H9 (cell line): ENCODE measurements at regions not wholly inside any gene's neighbourhood (a gene's known extent, or its start where the extent isn't known, plus 50 kb on each side); places are given as distances from the start of the nearest gene placed in this dataset.

Experiments
- DNase-seq: peaks from one replicate; pipeline ENCODE4 v3.0.0-alpha.2; 2017
- H2AFZ ChIP-seq: one replicate; pipeline ENCODE4 v1.6.1; 2013; ENCODE audit warnings: mild to moderate bottlenecking, low read length, control low read depth, moderate library complexity
- H2AK5ac ChIP-seq: 2 replicates; pipeline ENCODE4 v1.6.1; 2013; ENCODE audit warnings: low read length, control low read depth, mixed read lengths; ENCODE audit not compliant: insufficient read length
- H2BK120ac ChIP-seq: one replicate; pipeline ENCODE4 v1.6.1; 2013; ENCODE audit warnings: low read depth, mild to moderate bottlenecking, low read length, control low read depth, inconsistent platforms; ENCODE audit not compliant: poor library complexity, severe bottlenecking
- H2BK12ac ChIP-seq: 2 replicates; pipeline ENCODE4 v1.6.1; 2013; ENCODE audit warnings: low read length, control low read depth, mixed read lengths, low read depth; ENCODE audit not compliant: insufficient read length
- H2BK15ac ChIP-seq: 2 replicates; pipeline ENCODE4 v1.6.1; 2013; ENCODE audit warnings: low read depth, low read length, control low read depth
- H2BK20ac ChIP-seq: one replicate; pipeline ENCODE4 v1.6.1; 2013; ENCODE audit warnings: low read depth, mild to moderate bottlenecking, low read length, control low read depth, inconsistent platforms; ENCODE audit not compliant: poor library complexity, severe bottlenecking
- H2BK5ac ChIP-seq: 2 replicates; pipeline ENCODE4 v1.6.1; 2013; ENCODE audit warnings: low read length, control low read depth, mixed read lengths; ENCODE audit not compliant: insufficient read length
- H3K14ac ChIP-seq: 2 replicates; pipeline ENCODE4 v1.6.1; 2013; ENCODE audit warnings: low read length, control low read depth; ENCODE audit not compliant: insufficient read depth
- H3K18ac ChIP-seq: 2 replicates; pipeline ENCODE4 v1.6.1; 2013; ENCODE audit warnings: low read depth, mild to moderate bottlenecking, mixed read lengths, low read length, control low read depth; ENCODE audit not compliant: insufficient read length
- H3K23ac ChIP-seq: 2 replicates; pipeline ENCODE4 v1.6.1; 2013; ENCODE audit warnings: low read length, control low read depth, mixed read lengths, low read depth; ENCODE audit not compliant: insufficient read length
- H3K23me2 ChIP-seq: 2 replicates; pipeline ENCODE4 v1.6.1; 2013; ENCODE audit warnings: low read depth, mild to moderate bottlenecking, mixed read lengths, low read length, control low read depth; ENCODE audit not compliant: insufficient read length, poor library complexity, severe bottlenecking
- H3K27ac ChIP-seq: 2 replicates; pipeline ENCODE4 v1.5.1; 2013; ENCODE audit warnings: low read length, control low read depth, mixed read lengths, low read depth; ENCODE audit not compliant: insufficient read length
- H3K27me3 ChIP-seq: 2 replicates; pipeline ENCODE4 v1.6.1; 2013; ENCODE audit warnings: low read length, control low read depth, inconsistent platforms; ENCODE audit not compliant: insufficient read depth
- H3K4ac ChIP-seq: 2 replicates; pipeline ENCODE4 v1.6.1; 2013; ENCODE audit warnings: low read depth, mild to moderate bottlenecking, control low read depth, inconsistent platforms, low read length, moderate library complexity
- H3K4me1 ChIP-seq: 2 replicates; pipeline ENCODE4 v1.6.1; 2013; ENCODE audit warnings: low read length, control low read depth, inconsistent platforms; ENCODE audit not compliant: insufficient read depth
- H3K4me2 ChIP-seq: 2 replicates; pipeline ENCODE4 v1.6.1; 2013; ENCODE audit warnings: low read length, control low read depth, mixed read lengths; ENCODE audit not compliant: insufficient read length, insufficient read depth
- H3K56ac ChIP-seq: 2 replicates; pipeline ENCODE4 v1.6.1; 2013; ENCODE audit warnings: low read depth, mild to moderate bottlenecking, mixed read lengths, low read length, control low read depth; ENCODE audit not compliant: insufficient read length
- H3K79me1 ChIP-seq: 2 replicates; pipeline ENCODE4 v1.6.1; 2013; ENCODE audit warnings: low read depth, mild to moderate bottlenecking, moderate library complexity, low read length, control low read depth, inconsistent platforms; ENCODE audit not compliant: insufficient read depth, poor library complexity, severe bottlenecking
- H3K79me2 ChIP-seq: 2 replicates; pipeline ENCODE4 v1.6.1; 2013; ENCODE audit warnings: low read length, control low read depth, inconsistent platforms; ENCODE audit not compliant: insufficient read depth
- H3K9ac ChIP-seq: 2 replicates; pipeline ENCODE4 v1.6.1; 2013; ENCODE audit warnings: low read length, control low read depth, mixed read lengths; ENCODE audit not compliant: insufficient read length; ENCODE audit errors: extremely low read depth
- H3K9me3 ChIP-seq: one replicate; pipeline ENCODE4 v1.6.1; 2013; ENCODE audit warnings: low read depth, low read length, inconsistent platforms; ENCODE audit not compliant: control insufficient read depth
- H3T11ph ChIP-seq: one replicate; pipeline ENCODE4 v1.6.1; 2013; ENCODE audit warnings: mild to moderate bottlenecking, low read length, control low read depth, inconsistent platforms
- H4K20me1 ChIP-seq: one replicate; pipeline ENCODE4 v1.6.1; 2013; ENCODE audit not compliant: control insufficient read depth, insufficient read length, insufficient read depth
- H4K5ac ChIP-seq: 2 replicates; pipeline ENCODE4 v1.6.1; 2013; ENCODE audit warnings: low read depth, mild to moderate bottlenecking, mixed read lengths, low read length, control low read depth; ENCODE audit not compliant: insufficient read length
- H4K8ac ChIP-seq: replicated peaks from 2 replicates; pipeline ENCODE4 v1.6.1; 2013; ENCODE audit warnings: low read length, control low read depth, mixed read lengths, low read depth; ENCODE audit not compliant: insufficient read length
- H4K91ac ChIP-seq: 2 replicates; pipeline ENCODE4 v1.6.1; 2013; ENCODE audit warnings: low read depth, mild to moderate bottlenecking, moderate library complexity, mixed read lengths, low read length, control low read depth; ENCODE audit not compliant: insufficient read length
- H3K27ac Mint-ChIP-seq, 3 experiments: 2 replicates in 2 of 3; 3 replicates in 1 of 3; pipeline ENCODE4 v1.8.0; 2020 to 2021; ENCODE audit warnings: mixed read lengths in 3 of 3, mild to moderate bottlenecking in 1 of 3, moderate library complexity in 1 of 3
- H3K27me3 Mint-ChIP-seq: 2 replicates; pipeline ENCODE4 v1.8.0; 2021; ENCODE audit warnings: low read depth, mild to moderate bottlenecking, moderate library complexity, mixed read lengths
- H3K36me3 Mint-ChIP-seq, 3 experiments: 2 replicates in 2 of 3; 3 replicates in 1 of 3; pipeline ENCODE4 v1.8.0; 2020 to 2021; ENCODE audit warnings: low read depth in 3 of 3, mixed read lengths in 3 of 3; ENCODE audit not compliant: insufficient read depth in 1 of 3
- H3K4me1 Mint-ChIP-seq, 2 experiments: 2 replicates each; pipeline ENCODE4 v1.8.0; 2020; ENCODE audit warnings: mixed read lengths in 2 of 2
- H3K4me3 Mint-ChIP-seq, 2 experiments: 2 replicates in 1 of 2; 3 replicates in 1 of 2; pipeline ENCODE4 v1.8.0; 2020 to 2021; ENCODE audit warnings: mild to moderate bottlenecking in 2 of 2, mixed read lengths in 2 of 2, moderate library complexity in 1 of 2
- H3K9me3 Mint-ChIP-seq, 2 experiments: 2 replicates in 1 of 2; 3 replicates in 1 of 2; pipeline ENCODE4 v1.8.0; 2020; ENCODE audit warnings: mild to moderate bottlenecking in 2 of 2, mixed read lengths in 2 of 2, moderate library complexity in 1 of 2
- WGBS: extraction: QIAGEN DNeasy Blood & Tissue Kit; methylation state at CpG from one replicate; pipeline ENCODE4 v1.1.7; 2013; ENCODE audit warnings: missing lambda C conversion rate, low lambda C conversion rate, mixed read lengths; ENCODE audit not compliant: insufficient read length; ENCODE audit errors: extremely low coverage; 5-methylcytosine and 5-hydroxymethylcytosine counted together
- TF ChIP-seq, protein P1 (sequence below): fragments of 200-600 bp; sonication (generic); conservative IDR thresholded peaks from 3 replicates; pipeline ENCODE4 v1.8.0; 2021; ENCODE audit warnings: antibody characterized with exemption, mild to moderate bottlenecking

DNA sequence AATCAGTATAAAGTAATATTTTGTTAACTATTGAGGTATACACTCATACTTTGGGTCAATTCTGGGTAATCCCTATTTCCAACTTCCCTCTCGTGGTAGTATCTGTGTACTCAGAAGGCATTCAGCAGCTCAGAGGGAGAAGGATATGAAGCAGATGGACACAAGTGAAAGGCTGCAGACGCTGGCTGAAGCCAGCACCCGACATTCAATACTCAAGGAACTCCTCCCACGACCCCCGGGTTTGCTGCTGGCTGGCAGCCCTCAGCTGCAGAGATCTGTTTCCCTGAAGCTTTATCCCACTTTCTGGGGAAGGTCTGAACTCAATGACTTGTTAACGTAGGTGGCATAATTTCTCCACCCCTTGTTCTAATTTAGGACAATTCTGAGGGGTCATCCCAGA is 847.3 kb upstream of the SOX11 start:
- Histone ChIP-seq H2BK15ac (no peak overlapping the region), H2BK20ac (no peak overlapping the region), H3K79me1 (no peaks in the 10 kb centered on the region), H3K4me1 (no peaks in the 10 kb centered on the region), H3K27me3 (no peaks in the 10 kb centered on the region), H4K8ac (no peak overlapping the region), H3K23me2 (no peaks in the 10 kb centered on the region), H4K5ac (no peak overlapping the region), H3K27ac (no peak overlapping the region), H2AFZ (no peak overlapping the region), H3K9me3 (no peaks in the 10 kb centered on the region), H3K79me2 (no peaks in the 10 kb centered on the region), H3K18ac (no peak overlapping the region), H2BK120ac (no peak overlapping the region), H3K9ac (no peak overlapping the region), H3K14ac (no peak overlapping the region), H4K20me1 (no peaks in the 10 kb centered on the region), H3T11ph (no peak overlapping the region), H2BK12ac (no peak overlapping the region), H2AK5ac (no peak overlapping the region), H3K4ac (no peak overlapping the region), H3K23ac (no peak overlapping the region), H3K4me2 (no peak overlapping the region), H3K56ac (no peak overlapping the region), H2BK5ac (no peak overlapping the region), H4K91ac (no peak overlapping the region)
- Mint-ChIP-seq H3K9me3 (no peaks in the 10 kb centered on the region; a peak in 1 of 5 replicates), H3K27me3 (no peaks in the 10 kb centered on the region; the same call in 1 of the 2 replicates), H3K4me1 (no peaks in the 10 kb centered on the region), H3K4me3 (no peak overlapping the region), H3K27ac (no peak overlapping the region), H3K36me3 (no peaks in the 10 kb centered on the region)
- DNase-seq = no peak
- TF ChIP-seq, protein P1, sequence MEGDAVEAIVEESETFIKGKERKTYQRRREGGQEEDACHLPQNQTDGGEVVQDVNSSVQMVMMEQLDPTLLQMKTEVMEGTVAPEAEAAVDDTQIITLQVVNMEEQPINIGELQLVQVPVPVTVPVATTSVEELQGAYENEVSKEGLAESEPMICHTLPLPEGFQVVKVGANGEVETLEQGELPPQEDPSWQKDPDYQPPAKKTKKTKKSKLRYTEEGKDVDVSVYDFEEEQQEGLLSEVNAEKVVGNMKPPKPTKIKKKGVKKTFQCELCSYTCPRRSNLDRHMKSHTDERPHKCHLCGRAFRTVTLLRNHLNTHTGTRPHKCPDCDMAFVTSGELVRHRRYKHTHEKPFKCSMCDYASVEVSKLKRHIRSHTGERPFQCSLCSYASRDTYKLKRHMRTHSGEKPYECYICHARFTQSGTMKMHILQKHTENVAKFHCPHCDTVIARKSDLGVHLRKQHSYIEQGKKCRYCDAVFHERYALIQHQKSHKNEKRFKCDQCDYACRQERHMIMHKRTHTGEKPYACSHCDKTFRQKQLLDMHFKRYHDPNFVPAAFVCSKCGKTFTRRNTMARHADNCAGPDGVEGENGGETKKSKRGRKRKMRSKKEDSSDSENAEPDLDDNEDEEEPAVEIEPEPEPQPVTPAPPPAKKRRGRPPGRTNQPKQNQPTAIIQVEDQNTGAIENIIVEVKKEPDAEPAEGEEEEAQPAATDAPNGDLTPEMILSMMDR = no peak
- no CpG with 5 or more reads among the region's 6 CpGs for WGBS
